Endothelial cell of umbilical vein (primary cell): ENCODE measurements at regions not wholly inside any gene's neighbourhood (a gene's known extent, or its start where the extent isn't known, plus 50 kb on each side); places are given as distances from the start of the nearest gene placed in this dataset.

Source experiments
- BruUV-seq: library from RNA; stranded (reverse); fragments of 400-500 nt; replicated peaks from 2 replicates; lab custom pipeline; 2021; lab: Mats Ljungman, UMichigan
- CTCF ChIA-PET: fragments of 300-600, 350-600 bp; sonication (Branson Sonifier 250); formaldehyde crosslinking; loops from one replicate; lab custom pipeline; 2021; ENCODE audit warnings: antibody characterized with exemption, inconsistent platforms; lab: Charles Lee
- POLR2A ChIA-PET: fragments of 300-600, 350-600 bp; sonication (Branson Sonifier 250); formaldehyde crosslinking; loops from one replicate; lab custom pipeline; 2021; ENCODE audit warnings: antibody characterized with exemption, inconsistent platforms; lab: Charles Lee
- DNase-seq: peaks from one replicate; pipeline ENCODE4 v3.0.0-alpha.2; 2011; ENCODE audit warnings: low read depth, low spot score
- FAIRE-seq: peaks from 2 replicates; lab custom pipeline; 2011; peaks lifted over from hg19 to GRCh38; lab: Jason Lieb, UNC
- H2AFZ ChIP-seq: 2 replicates; pipeline ENCODE4 v1.6.0; 2012; ENCODE audit warnings: low read depth, low read length, control low read depth, inconsistent platforms
- H3K27ac ChIP-seq: 2 replicates; pipeline ENCODE4 v1.5.1; 2011; ENCODE audit warnings: low read depth, mild to moderate bottlenecking, control low read depth, low read length, moderate library complexity; ENCODE audit not compliant: insufficient read depth
- H3K27me3 ChIP-seq, 2 experiments: 2 replicates each; pipeline versions ENCODE4 v1.6.0 to v1.6.1; 2011; ENCODE audit warnings: low read length in 2 of 2, mixed read lengths in 1 of 2; ENCODE audit not compliant: control insufficient read depth in 2 of 2, insufficient read depth in 2 of 2
- H3K36me3 ChIP-seq, 2 experiments: 2 replicates in 1 of 2; 3 replicates in 1 of 2; pipeline ENCODE4 v1.5.1; 2011; ENCODE audit warnings: low read length in 2 of 2, mild to moderate bottlenecking in 1 of 2, moderate library complexity in 1 of 2; ENCODE audit not compliant: control insufficient read depth in 2 of 2, insufficient read depth in 2 of 2; ENCODE audit errors: extremely low read depth in 1 of 2
- H3K4me1 ChIP-seq: 3 replicates; pipeline ENCODE4 v1.5.1; 2011; ENCODE audit warnings: mild to moderate bottlenecking, low read length; ENCODE audit not compliant: control insufficient read depth, insufficient read depth; ENCODE audit errors: extremely low read depth
- H3K4me2 ChIP-seq: 2 replicates; pipeline ENCODE4 v1.6.1; 2011; ENCODE audit warnings: low read length, control low read depth, mixed read lengths; ENCODE audit not compliant: insufficient read depth
- H3K4me3 ChIP-seq, 3 experiments: fragments of 200-600 bp in 1 of 3; sonication (generic), shearing (Covaris generic) in 1 of 3; replicated peaks in 1 of 3; 2 replicates each; pipeline ENCODE4 v1.5.1; 2011 to 2016; ENCODE audit warnings: control low read depth in 3 of 3, low read length in 3 of 3, mild to moderate bottlenecking in 2 of 3, inconsistent platforms in 1 of 3, low read depth in 1 of 3, moderate library complexity in 1 of 3; ENCODE audit not compliant: insufficient read depth in 1 of 3
- H3K79me2 ChIP-seq: 2 replicates; pipeline ENCODE4 v1.6.0; 2012; ENCODE audit warnings: low read length, inconsistent platforms; ENCODE audit not compliant: control insufficient read depth, insufficient read depth
- H3K9ac ChIP-seq: replicated peaks from 2 replicates; pipeline ENCODE3; 2011; ENCODE audit warnings: low read length, control low read depth; ENCODE audit not compliant: insufficient read depth; ENCODE audit errors: extremely low read depth
- H3K9me1 ChIP-seq: replicated peaks from 3 replicates; pipeline ENCODE4 v1.6.0; 2011; ENCODE audit warnings: mild to moderate bottlenecking, low read length; ENCODE audit not compliant: control insufficient read depth, insufficient read depth; ENCODE audit errors: extremely low read depth
- H3K9me3 ChIP-seq: replicated peaks from 2 replicates; pipeline ENCODE4 v1.5.1; 2012; ENCODE audit warnings: low read length, inconsistent platforms; ENCODE audit not compliant: control insufficient read depth, insufficient read depth
- H4K20me1 ChIP-seq: replicated peaks from 2 replicates; pipeline ENCODE3; 2011; ENCODE audit warnings: mild to moderate bottlenecking, low read length; ENCODE audit not compliant: control insufficient read depth, insufficient read depth; ENCODE audit errors: extremely low read depth
- EZH2 ChIP-seq: IDR thresholded peaks from 2 replicates; pipeline ENCODE4 v1.6.1; 2012; ENCODE audit warnings: borderline replicate concordance, low read depth, mild to moderate bottlenecking, moderate library complexity, low read length, inconsistent platforms; ENCODE audit not compliant: severe bottlenecking
- FOS ChIP-seq: IDR thresholded peaks from 2 replicates; pipeline ENCODE4 v1.6.1; 2011; ENCODE audit warnings: mild to moderate bottlenecking, low read length, moderate library complexity, borderline replicate concordance; ENCODE audit not compliant: insufficient read depth
- GATA2 ChIP-seq: IDR thresholded peaks from 2 replicates; pipeline ENCODE4 v1.7.0; 2011; ENCODE audit warnings: low read depth, mild to moderate bottlenecking, moderate library complexity, mixed read lengths, low read length; ENCODE audit not compliant: insufficient read length, insufficient read depth
- JUN ChIP-seq: IDR thresholded peaks from 2 replicates; pipeline ENCODE4 v1.6.1; 2011; ENCODE audit warnings: borderline replicate concordance, low read depth; ENCODE audit not compliant: insufficient read length, insufficient read depth
- POLR2A ChIP-seq: IDR thresholded peaks from 2 replicates; pipeline ENCODE4 v1.6.1; 2012; ENCODE audit warnings: low read depth, mild to moderate bottlenecking, control low read depth, low read length
- POLR2AphosphoS5 ChIP-seq: IDR thresholded peaks from 2 replicates; pipeline ENCODE4 v1.6.1; 2012; ENCODE audit warnings: low read depth, mild to moderate bottlenecking, control low read depth, low read length, moderate library complexity; ENCODE audit not compliant: insufficient read depth
- dilution Hi-C: fragments of 300-500 bp; cut with MboI; formaldehyde crosslinking; loops from one replicate; pipeline ENCODE4 v1.15.0; 2019; ENCODE audit warnings: low sequenced_read_pairs; ENCODE audit not compliant: extremely low pct_ligation_motif_present
- intact Hi-C: fragments of 100-400 bp; cut with micrococcal nuclease; formaldehyde crosslinking; loops from one replicate; pipeline ENCODE4 v1.10.0; 2022
- TF ChIP-seq, protein P1 (sequence below): IDR thresholded peaks from 2 replicates; pipeline ENCODE4 v1.6.1; 2011; ENCODE audit not compliant: insufficient read depth, insufficient read length
- TF ChIP-seq, protein P2 (sequence below), 2 donors: IDR thresholded peaks; 1 replicate in 1 of 2; 2 replicates in 1 of 2; pipeline ENCODE4 v1.5.1; 2011; ENCODE audit warnings: low read length in 2 of 2, mild to moderate bottlenecking in 2 of 2, moderate library complexity in 2 of 2, control low read depth in 1 of 2, inconsistent platforms in 1 of 2, low read depth in 1 of 2; ENCODE audit not compliant: insufficient read depth in 1 of 2; ENCODE audit errors: extremely low read depth in 1 of 2

DNA sequence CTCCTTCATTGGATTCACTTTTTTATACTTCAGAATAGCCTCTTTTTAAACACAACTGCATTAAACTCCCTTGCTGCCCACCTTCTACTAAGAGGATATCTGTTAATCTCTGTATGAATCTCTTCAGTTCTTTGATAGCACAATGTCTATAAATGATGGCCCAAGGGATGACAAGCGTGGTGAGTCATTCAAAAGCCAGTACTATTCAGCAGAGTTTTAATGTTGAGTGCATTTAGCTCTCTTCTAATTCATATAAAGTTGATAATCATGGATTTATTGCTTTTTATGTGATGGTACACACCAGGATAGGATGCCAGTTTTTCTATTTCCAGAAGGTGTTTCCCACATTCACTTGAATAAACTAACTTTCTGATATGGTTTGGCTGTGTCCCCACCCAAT lies 57.4 kb upstream of the HECTD2 start:
- dilution Hi-C loops = no loop called here
- no peaks in the 10 kb centered on the region for H3K36me3 ChIP-seq
- H3K27me3 ChIP-seq = peaks cover 2 to 3% of the 10 kb centered on the region in 2 experiments
- H3K27ac ChIP-seq = no peak overlapping the region
- H3K4me3 ChIP-seq = no peak overlapping the region
- H3K9ac ChIP-seq = no peak overlapping the region
- H3K4me1 ChIP-seq = peaks cover 13% of the 10 kb centered on the region
- no peak overlapping the region for H3K4me2 ChIP-seq
- DNase-seq (no peak), FAIRE-seq (no peak)
- ChIA-PET POLR2A (no interaction called here), CTCF (interaction anchor here (1.7 kb wide), 1 partner anchor 54 kb away, joined by 7 read pairs; no protein-coding TSS in a partner anchor)
- no peaks in the 10 kb centered on the region for H4K20me1 ChIP-seq
- H2AFZ ChIP-seq = no peak overlapping the region
- intact Hi-C loops = no loop called here
- no peaks in the 10 kb centered on the region for H3K9me1 ChIP-seq
- no peaks in the 10 kb centered on the region for H3K79me2 ChIP-seq
- TF ChIP-seq JUN (no peak), EZH2 (no peak), GATA2 (no peak), POLR2AphosphoS5 (no peak), POLR2A (no peak), FOS (no peak)
- TF ChIP-seq, protein P1, sequence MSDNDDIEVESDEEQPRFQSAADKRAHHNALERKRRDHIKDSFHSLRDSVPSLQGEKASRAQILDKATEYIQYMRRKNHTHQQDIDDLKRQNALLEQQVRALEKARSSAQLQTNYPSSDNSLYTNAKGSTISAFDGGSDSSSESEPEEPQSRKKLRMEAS = no peak
- TF ChIP-seq, protein P2, sequence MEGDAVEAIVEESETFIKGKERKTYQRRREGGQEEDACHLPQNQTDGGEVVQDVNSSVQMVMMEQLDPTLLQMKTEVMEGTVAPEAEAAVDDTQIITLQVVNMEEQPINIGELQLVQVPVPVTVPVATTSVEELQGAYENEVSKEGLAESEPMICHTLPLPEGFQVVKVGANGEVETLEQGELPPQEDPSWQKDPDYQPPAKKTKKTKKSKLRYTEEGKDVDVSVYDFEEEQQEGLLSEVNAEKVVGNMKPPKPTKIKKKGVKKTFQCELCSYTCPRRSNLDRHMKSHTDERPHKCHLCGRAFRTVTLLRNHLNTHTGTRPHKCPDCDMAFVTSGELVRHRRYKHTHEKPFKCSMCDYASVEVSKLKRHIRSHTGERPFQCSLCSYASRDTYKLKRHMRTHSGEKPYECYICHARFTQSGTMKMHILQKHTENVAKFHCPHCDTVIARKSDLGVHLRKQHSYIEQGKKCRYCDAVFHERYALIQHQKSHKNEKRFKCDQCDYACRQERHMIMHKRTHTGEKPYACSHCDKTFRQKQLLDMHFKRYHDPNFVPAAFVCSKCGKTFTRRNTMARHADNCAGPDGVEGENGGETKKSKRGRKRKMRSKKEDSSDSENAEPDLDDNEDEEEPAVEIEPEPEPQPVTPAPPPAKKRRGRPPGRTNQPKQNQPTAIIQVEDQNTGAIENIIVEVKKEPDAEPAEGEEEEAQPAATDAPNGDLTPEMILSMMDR (IDR thresholded peaks at IDR 0.05; ENCODE audit: extremely low read depth in 1 of 2, insufficient read depth in 1 of 2, low read depth in 1 of 2, low read length in 2 of 2) = no peak
- BruUV-seq = no TSS peak
- H3K9me3 ChIP-seq = no peaks in the 10 kb centered on the region
